ENCODE measurements at regions not wholly inside any gene's neighbourhood (a gene's known extent, or its start where the extent isn't known, plus 50 kb on each side); places are given as distances from the start of the nearest gene placed in this dataset.
"Not testable (repeated sequence)": the region's sequence is repeated elsewhere in the genome, so short reads cannot be mapped to it uniquely, and the experiment has no call there.

- Histone ChIP-seq H3K9ac (ENCODE audit: insufficient read depth in 1 of 2, low read length in 2 of 2) (no peak overlapping the region), H3K4me3 (no peak overlapping the region), H3K27ac (ENCODE audit: low read depth in 1 of 2, low read length in 1 of 2) (no peak overlapping the region), H3K4me1 (ENCODE audit: control insufficient read depth in 5 of 5, insufficient read depth in 5 of 5, low read length in 5 of 5) (peaks cover 0 to 12% (median 3%) of the 10 kb centered on the region in 5 donors), H3K9me3 (ENCODE audit: control insufficient read depth in 4 of 4, insufficient read depth in 3 of 4, low read length in 3 of 4) (no peaks in the 10 kb centered on the region), H3K27me3 (ENCODE audit: control insufficient read depth in 3 of 3, insufficient read depth in 3 of 3, low read length in 2 of 3) (no peaks in the 10 kb centered on the region), H3K36me3 (ENCODE audit: control insufficient read depth in 4 of 4, insufficient read depth in 4 of 4, low read length in 4 of 4) (no peaks in the 10 kb centered on the region)
- ATAC-seq (ENCODE audit: insufficient read depth, low FRiP score), result no peak
- TF ChIP-seq CTCF (IDR thresholded peaks at IDR 0.05; ENCODE audit: control extremely low read depth, extremely low read depth), result no peak
- peak; percentile 47 to 68 (median 67) for DNase-seq
- 54 to 70% methylated on average over 9 of the region's 9 CpGs for WGBS, 2 donors
Measured at GRCh38 chr10:94123258-94123995, 129.7 kb downstream of the PLCE1 start.

GRCh38 chr10:94124147-94124546 lies 130.4 kb downstream of the PLCE1 start:
- ATAC-seq (ENCODE audit: insufficient read depth, low FRiP score); H3K27ac ChIP-seq (ENCODE audit: low read depth in 1 of 2, low read length in 1 of 2); H3K4me3 ChIP-seq; H3K9ac ChIP-seq (ENCODE audit: insufficient read depth in 1 of 2, low read length in 2 of 2); DNase-seq; H3K9me3 ChIP-seq (ENCODE audit: control insufficient read depth in 4 of 4, insufficient read depth in 3 of 4, low read length in 3 of 4); H3K36me3 ChIP-seq (ENCODE audit: control insufficient read depth in 4 of 4, insufficient read depth in 4 of 4, low read length in 4 of 4); H3K27me3 ChIP-seq (ENCODE audit: control insufficient read depth in 3 of 3, insufficient read depth in 3 of 3, low read length in 2 of 3): not testable (repeated sequence)
- 81 to 86% methylated on average over 2 of the region's 2 CpGs for WGBS, 2 donors
- H3K4me1 ChIP-seq (ENCODE audit: control insufficient read depth in 5 of 5, insufficient read depth in 5 of 5, low read length in 5 of 5), result peaks cover 0 to 12% (median 3%) of the 10 kb centered on the region in 5 donors

- H3K36me3 ChIP-seq (ENCODE audit: control insufficient read depth in 4 of 4, insufficient read depth in 4 of 4, low read length in 4 of 4); ATAC-seq (ENCODE audit: insufficient read depth, low FRiP score); DNase-seq; H3K27ac ChIP-seq (ENCODE audit: low read depth in 1 of 2, low read length in 1 of 2); H3K27me3 ChIP-seq (ENCODE audit: control insufficient read depth in 3 of 3, insufficient read depth in 3 of 3, low read length in 2 of 3); H3K9ac ChIP-seq (ENCODE audit: insufficient read depth in 1 of 2, low read length in 2 of 2); H3K4me3 ChIP-seq; H3K9me3 ChIP-seq (ENCODE audit: control insufficient read depth in 4 of 4, insufficient read depth in 3 of 4, low read length in 3 of 4): not testable (repeated sequence)
- H3K4me1 ChIP-seq (ENCODE audit: control insufficient read depth in 5 of 5, insufficient read depth in 5 of 5, low read length in 5 of 5), result peaks cover 0 to 12% (median 3%) of the 10 kb centered on the region in 5 donors
- WGBS, 2 donors, result 85 to 86% methylated on average over 8 of the region's 8 CpGs
Measured at GRCh38 chr10:94125268-94125667, 131.5 kb downstream of the PLCE1 start.

GRCh38 chr10:94125856-94126255 lies 132.1 kb downstream of the PLCE1 start:
- no peak for ATAC-seq (ENCODE audit: insufficient read depth, low FRiP score)
- H3K36me3 ChIP-seq (ENCODE audit: control insufficient read depth in 4 of 4, insufficient read depth in 4 of 4, low read length in 4 of 4), result no peaks in the 10 kb centered on the region

More at GRCh38 chr10:94125856-94126255, 132.1 kb downstream of the PLCE1 start:
- Histone ChIP-seq H3K9ac (ENCODE audit: insufficient read depth in 1 of 2, low read length in 2 of 2) (no peak overlapping the region), H3K4me3 (no peak overlapping the region), H3K27ac (ENCODE audit: low read depth in 1 of 2, low read length in 1 of 2) (no peak overlapping the region), H3K27me3 (ENCODE audit: control insufficient read depth in 3 of 3, insufficient read depth in 3 of 3, low read length in 2 of 3) (no peaks in the 10 kb centered on the region), H3K9me3 (ENCODE audit: control insufficient read depth in 4 of 4, insufficient read depth in 3 of 4, low read length in 3 of 4) (no peaks in the 10 kb centered on the region), H3K4me1 (ENCODE audit: control insufficient read depth in 5 of 5, insufficient read depth in 5 of 5, low read length in 5 of 5) (peaks cover 0 to 12% (median 3%) of the 10 kb centered on the region in 5 donors)
- DNase-seq, result no peak
- TF ChIP-seq CTCF (IDR thresholded peaks at IDR 0.05; ENCODE audit: control extremely low read depth, extremely low read depth), result no peak
